ENCODE measurements at regions not wholly inside any gene's neighbourhood (a gene's known extent, or its start where the extent isn't known, plus 50 kb on each side); places are given as distances from the start of the nearest gene placed in this dataset.

- TF ChIP-seq CTCF (IDR thresholded peaks at IDR 0.05) (no peak), POLR2A (IDR thresholded peaks at IDR 0.05) (no peak), POLR2AphosphoS5 (IDR thresholded peaks at IDR 0.05) (no peak), EP300 (IDR thresholded peaks at IDR 0.05) (no peak)
Observed at GRCh38 chr21:37987668-37988067, 71.4 kb upstream of the KCNJ6 start.
